ENCODE measurements at regions not wholly inside any gene's neighbourhood (a gene's known extent, or its start where the extent isn't known, plus 50 kb on each side); places are given as distances from the start of the nearest gene placed in this dataset.

DNA sequence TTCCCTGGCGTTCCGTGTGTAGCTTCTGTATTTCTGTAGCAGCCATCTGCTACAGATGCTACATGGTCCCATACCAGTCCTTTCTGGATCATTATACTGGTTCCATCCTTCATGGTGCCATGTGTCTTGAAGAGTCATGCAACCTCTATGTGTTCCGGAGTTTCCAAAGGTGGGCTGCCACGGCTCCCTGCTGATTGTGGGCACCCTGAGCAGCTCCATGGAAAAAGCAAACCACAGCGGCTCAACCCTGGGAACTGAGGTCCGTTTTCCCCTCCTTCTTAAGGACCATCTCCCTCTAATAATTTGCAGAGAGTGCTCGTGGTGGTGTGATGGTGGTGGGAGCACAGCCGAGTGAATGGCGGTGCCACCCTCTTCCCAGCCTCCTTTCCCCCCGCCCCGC lies 600.4 kb downstream of the CCDC171 start:
- in situ Hi-C loops (cut with HindIII; ENCODE audit: low sequenced_read_pairs), result loop anchor here (5.0 kb wide), 1 partner anchor 96 kb away; no protein-coding TSS in a partner anchor

- in situ Hi-C loops (cut with HindIII; ENCODE audit: low sequenced_read_pairs), result loop anchor here (5.0 kb wide), 1 partner anchor 96 kb away; no protein-coding TSS in a partner anchor
Measured at GRCh38 chr9:16153741-16154140, 600.9 kb downstream of the CCDC171 start.

GRCh38 chr9:16154521-16155078 lies 601.8 kb downstream of the CCDC171 start:
- in situ Hi-C loops (cut with HindIII; ENCODE audit: low sequenced_read_pairs), result loop anchor here (5.0 kb wide), 1 partner anchor 97 kb away; no protein-coding TSS in a partner anchor

GRCh38 chr9:16155878-16156277 lies 603.0 kb downstream of the CCDC171 start:
- in situ Hi-C loops (cut with HindIII; ENCODE audit: low sequenced_read_pairs), result no loop called here

GRCh38 chr9:16157216-16157615 lies 604.4 kb downstream of the CCDC171 start:
- in situ Hi-C loops (cut with HindIII; ENCODE audit: low sequenced_read_pairs), result no loop called here

- in situ Hi-C loops (cut with HindIII; ENCODE audit: low sequenced_read_pairs), result no loop called here
Measured at GRCh38 chr9:16157651-16158050, 604.8 kb downstream of the CCDC171 start.

GRCh38 chr9:16158093-16158492 lies 605.2 kb downstream of the CCDC171 start:
- in situ Hi-C loops (cut with HindIII; ENCODE audit: low sequenced_read_pairs), result no loop called here

DNA sequence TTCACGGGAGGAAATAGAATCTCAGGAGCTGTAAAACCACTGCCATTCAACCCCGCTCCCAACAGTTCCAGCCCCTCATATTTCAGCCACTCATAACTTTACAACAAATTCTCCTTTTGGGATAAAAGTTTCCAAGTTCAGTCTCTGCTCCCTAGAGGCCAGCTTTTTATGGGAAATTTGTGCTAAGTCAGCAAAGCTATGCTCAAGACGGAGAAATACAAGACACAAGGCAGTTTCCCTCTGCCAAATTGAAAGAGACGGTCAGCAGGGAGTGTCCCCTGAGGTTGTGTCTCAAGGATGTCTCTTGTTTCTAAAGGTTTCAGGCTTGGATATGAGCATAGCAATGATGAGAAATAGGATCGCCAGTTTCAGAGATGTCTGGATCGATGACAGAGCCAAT lies 608.6 kb downstream of the CCDC171 start:
- in situ Hi-C loops (cut with HindIII; ENCODE audit: low sequenced_read_pairs), result no loop called here

DNA sequence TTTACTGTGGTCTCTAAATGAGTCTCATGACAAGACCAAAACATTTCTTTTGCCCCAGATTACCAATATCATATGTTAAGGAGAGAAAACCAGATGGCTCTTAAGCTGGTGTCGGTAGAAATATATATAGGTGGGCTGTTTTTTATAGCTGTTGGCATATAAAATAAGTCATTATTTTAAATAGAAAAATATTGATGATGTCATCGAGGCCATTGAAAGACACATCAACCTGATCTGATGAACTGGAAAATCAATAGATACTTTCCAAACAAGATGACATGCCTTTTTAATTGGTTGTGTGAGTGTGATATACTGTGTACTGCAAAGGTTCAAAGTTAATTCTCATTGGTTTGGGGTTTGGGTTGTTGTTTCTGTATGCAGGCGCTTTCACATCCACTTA lies 617.3 kb downstream of the CCDC171 start:
- in situ Hi-C loops (cut with HindIII; ENCODE audit: low sequenced_read_pairs), result no loop called here

- in situ Hi-C loops (cut with HindIII; ENCODE audit: low sequenced_read_pairs), result no loop called here
Measured at GRCh38 chr9:16171911-16172310, 619.1 kb downstream of the CCDC171 start.

- in situ Hi-C loops (cut with HindIII; ENCODE audit: low sequenced_read_pairs), result no loop called here
Measured at GRCh38 chr9:16172796-16173195, 620.0 kb downstream of the CCDC171 start.

- in situ Hi-C loops (cut with HindIII; ENCODE audit: low sequenced_read_pairs), result no loop called here
Measured at GRCh38 chr9:16174915-16175314, 622.1 kb downstream of the CCDC171 start.

DNA sequence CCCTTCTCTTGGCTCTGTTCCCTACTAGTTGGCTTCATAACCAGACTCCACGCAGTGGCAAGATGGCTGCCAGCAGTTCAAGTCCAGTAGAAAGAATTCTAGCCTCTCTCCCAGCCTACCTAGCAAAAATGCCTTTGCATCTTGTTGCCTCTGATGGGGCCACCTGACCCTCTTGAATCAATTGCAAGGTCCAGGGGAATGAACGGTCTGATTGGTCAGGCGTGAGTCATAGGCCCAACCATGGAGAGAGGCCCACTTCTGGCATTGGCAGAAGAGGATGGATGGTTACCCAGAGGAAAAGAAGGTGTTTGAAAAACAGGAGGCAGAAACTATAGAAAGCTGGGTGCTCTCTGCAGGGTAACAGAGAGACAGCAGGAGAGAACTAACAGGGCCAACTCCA lies 622.6 kb downstream of the CCDC171 start:
- in situ Hi-C loops (cut with HindIII; ENCODE audit: low sequenced_read_pairs), result no loop called here

GRCh38 chr9:16178294-16178693 lies 625.5 kb downstream of the CCDC171 start:
- in situ Hi-C loops (cut with HindIII; ENCODE audit: low sequenced_read_pairs), result no loop called here

GRCh38 chr9:16179566-16179965 lies 626.7 kb downstream of the CCDC171 start:
- in situ Hi-C loops (cut with HindIII; ENCODE audit: low sequenced_read_pairs), result no loop called here

DNA sequence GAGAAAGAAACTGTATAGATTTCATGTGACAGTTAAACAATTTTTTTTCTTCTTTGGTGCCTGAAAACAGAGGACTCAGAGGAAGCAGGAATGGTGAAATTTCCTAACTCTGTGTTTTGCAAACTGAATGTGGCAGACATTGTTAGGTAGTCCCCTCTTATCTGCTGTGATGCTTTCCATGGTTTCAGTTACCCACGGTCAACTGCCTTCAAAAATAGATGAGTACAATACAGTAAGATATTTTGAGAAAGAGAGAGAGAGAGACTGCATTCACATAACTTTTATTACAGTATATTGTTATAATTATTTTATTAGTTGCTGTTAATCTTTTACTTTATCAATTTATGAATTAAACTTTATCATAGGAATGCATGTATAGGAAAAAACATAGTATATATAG lies 627.2 kb downstream of the CCDC171 start:
- in situ Hi-C loops (cut with HindIII; ENCODE audit: low sequenced_read_pairs), result no loop called here

DNA sequence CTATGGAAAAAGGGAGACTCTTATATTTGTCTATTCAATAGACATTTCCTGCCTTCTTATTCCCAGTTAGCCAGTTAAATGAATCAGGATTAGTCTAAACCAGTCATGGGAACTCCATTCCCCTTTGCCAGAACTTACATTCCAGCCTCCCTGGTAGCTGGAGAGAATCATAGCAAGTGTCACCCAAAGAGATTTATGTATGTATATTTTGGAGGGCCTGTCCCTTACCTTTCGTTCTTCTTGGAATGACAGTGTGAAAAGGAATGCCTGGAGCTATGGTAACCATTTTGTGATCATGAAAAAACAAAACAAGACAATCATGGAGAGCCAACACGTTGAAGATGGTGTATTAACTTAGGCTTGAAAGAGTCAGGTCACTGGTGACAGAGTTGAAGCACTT lies 627.7 kb downstream of the CCDC171 start:
- in situ Hi-C loops (cut with HindIII; ENCODE audit: low sequenced_read_pairs), result no loop called here

GRCh38 chr9:16181539-16181938 lies 628.7 kb downstream of the CCDC171 start:
- in situ Hi-C loops (cut with HindIII; ENCODE audit: low sequenced_read_pairs), result no loop called here

DNA sequence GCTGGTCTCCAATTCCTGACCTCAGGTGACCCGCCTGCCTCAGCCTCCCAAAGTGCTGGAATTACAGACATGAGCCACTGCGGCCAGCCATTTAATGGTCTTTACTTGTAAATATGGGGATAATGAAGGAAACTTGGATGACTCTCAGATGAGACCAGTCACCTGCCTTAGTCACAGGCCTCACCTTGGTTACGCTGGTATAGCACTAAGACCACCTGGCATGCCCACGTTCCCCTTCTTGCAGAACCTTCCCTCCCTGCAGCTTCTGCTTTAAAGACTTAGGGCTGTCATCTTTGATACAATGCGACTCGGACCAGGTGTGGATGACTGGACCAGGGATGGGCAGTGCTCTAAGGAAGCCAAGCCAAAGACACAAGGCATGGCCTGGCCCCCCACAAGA lies 629.9 kb downstream of the CCDC171 start:
- in situ Hi-C loops (cut with HindIII; ENCODE audit: low sequenced_read_pairs), result no loop called here

- in situ Hi-C loops (cut with HindIII; ENCODE audit: low sequenced_read_pairs), result no loop called here
Measured at GRCh38 chr9:16184964-16185646, 632.3 kb downstream of the CCDC171 start.

DNA sequence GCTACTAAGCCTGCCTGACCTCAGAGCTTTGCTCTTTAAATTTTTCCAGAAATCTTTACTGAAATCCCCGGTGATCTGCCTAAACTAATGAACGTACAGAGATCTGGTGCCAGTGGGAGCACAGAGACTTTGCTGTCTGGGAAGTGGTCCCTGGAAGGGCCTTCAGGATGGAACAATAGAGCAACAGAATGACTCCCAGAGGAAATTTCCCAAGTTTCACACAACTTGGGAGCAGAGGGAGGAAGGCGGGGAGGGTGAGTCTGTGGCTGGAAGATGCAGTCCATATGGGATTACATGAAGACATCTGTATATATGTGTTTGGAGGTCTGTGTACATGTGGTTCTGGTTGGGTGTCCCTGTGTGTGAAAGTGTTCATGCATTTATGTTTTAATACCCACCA lies 638.3 kb downstream of the CCDC171 start:
- in situ Hi-C loops (cut with HindIII; ENCODE audit: low sequenced_read_pairs), result no loop called here

- in situ Hi-C loops (cut with HindIII; ENCODE audit: low sequenced_read_pairs), result no loop called here
Measured at GRCh38 chr9:16191691-16192402, 639.0 kb downstream of the CCDC171 start.
